ENCODE measurements at regions not wholly inside any gene's neighbourhood (a gene's known extent, or its start where the extent isn't known, plus 50 kb on each side); places are given as distances from the start of the nearest gene placed in this dataset.
"Not testable (repeated sequence)": the region's sequence is repeated elsewhere in the genome, so short reads cannot be mapped to it uniquely, and the experiment has no call there.

DNA sequence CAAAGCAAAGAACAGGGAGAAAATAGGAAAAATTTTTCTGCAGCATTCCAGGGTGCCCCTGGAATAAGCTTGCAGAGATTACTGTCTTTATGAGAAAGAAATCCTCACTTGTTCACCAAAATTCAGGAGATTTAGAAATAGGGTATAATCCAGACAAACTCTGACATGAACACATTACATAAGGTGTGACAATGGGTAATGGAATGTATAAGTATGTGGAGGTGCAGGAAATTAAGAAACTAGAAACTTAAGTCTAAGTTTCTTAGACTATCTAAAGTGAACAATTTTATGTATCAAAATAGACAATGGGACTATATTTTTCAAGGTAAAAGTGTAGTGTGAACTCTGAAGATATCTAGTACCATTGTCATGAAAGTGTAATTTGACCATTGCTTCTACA lies 140.0 kb upstream of the KITLG start:
- Mint-ChIP-seq H3K9me3 (ENCODE audit: insufficient read depth) (no peaks in the 10 kb centered on the region), H3K4me1 (ENCODE audit: low read depth) (no peaks in the 10 kb centered on the region), H3K36me3 (ENCODE audit: low read depth) (no peaks in the 10 kb centered on the region), H3K27me3 (ENCODE audit: low read depth) (no peaks in the 10 kb centered on the region), H3K27ac (no peak overlapping the region), H3K4me3 (no peak overlapping the region)
- ATAC-seq (no peak), DNase-seq (no peak)
- ChIA-PET POLR2A (no interaction called here), CTCF (no interaction called here)

DNA sequence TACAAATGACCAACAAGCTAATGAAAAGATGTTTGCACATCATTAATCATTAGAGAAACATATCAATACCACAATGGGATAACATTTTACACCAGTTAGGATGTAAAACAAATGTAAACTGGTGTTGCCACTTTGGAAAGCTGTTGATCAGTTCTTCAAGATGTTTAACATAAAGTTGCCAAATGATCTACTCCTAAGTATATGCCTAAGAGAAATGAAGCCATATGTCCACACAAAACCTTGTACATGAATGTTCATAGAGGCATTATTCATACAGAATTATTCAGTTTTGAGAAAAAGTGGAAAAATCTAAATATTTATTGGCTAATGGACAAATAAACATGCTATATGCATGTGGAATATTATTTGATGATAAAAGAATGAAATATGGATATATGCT lies 136.9 kb upstream of the KITLG start:
- POLR2A ChIA-PET: no interaction called here
- Mint-ChIP-seq H3K27me3 (ENCODE audit: low read depth) (no peaks in the 10 kb centered on the region), H3K27ac (no peak overlapping the region), H3K9me3 (ENCODE audit: insufficient read depth) (no peaks in the 10 kb centered on the region), H3K4me3 (no peak overlapping the region), H3K36me3 (ENCODE audit: low read depth) (no peaks in the 10 kb centered on the region), H3K4me1 (ENCODE audit: low read depth) (no peaks in the 10 kb centered on the region)
- ATAC-seq: no peak
- DNase-seq: no peak
- CTCF ChIA-PET: no interaction called here

DNA sequence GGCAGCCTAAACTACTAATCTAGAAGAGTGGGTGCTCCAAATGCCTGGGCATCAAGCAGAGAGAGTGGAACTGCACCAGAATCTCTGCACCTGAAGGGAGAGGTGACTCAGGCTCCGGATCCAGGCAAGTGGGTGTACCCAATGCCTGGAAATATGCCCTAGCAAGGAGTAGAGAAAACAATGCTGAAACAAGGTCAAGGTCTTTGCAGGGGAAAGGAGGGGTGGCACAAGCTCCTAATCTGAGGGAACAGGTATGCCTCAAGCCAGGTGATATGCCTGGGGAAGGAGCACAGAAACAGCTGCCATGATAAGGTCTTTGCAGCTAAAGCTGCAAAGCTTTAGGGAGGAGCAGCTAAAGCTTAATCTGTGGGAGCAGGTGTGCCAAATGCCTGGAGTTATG lies 136.0 kb upstream of the KITLG start:
- Mint-ChIP-seq H3K36me3 (ENCODE audit: low read depth) (no peaks in the 10 kb centered on the region), H3K4me1 (ENCODE audit: low read depth) (no peaks in the 10 kb centered on the region), H3K9me3 (ENCODE audit: insufficient read depth) (no peaks in the 10 kb centered on the region), H3K27ac (no peak overlapping the region), H3K27me3 (ENCODE audit: low read depth) (no peaks in the 10 kb centered on the region), H3K4me3 (no peak overlapping the region)
- POLR2A ChIA-PET: no interaction called here
- no peak for ATAC-seq
- no peak for DNase-seq
- CTCF ChIA-PET: no interaction called here

DNA sequence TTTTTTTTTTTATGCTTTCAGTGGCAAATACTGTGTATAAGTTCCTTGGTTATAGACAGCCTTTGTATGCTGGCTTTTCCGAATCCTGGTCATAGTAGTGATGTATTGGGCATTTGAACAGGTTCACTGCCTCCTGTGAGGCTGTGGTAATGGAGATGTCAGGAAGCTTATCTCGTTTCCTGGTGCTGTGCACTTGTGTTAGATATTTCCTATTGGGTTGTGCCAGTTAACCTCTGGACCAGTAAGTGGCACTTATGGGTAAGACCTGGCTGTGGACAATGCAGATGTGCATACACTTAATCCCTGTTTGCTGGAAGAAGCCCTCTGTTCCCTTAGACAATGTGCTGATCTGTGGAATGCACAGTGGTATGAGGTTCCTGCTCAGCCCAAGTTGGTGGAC lies 135.4 kb upstream of the KITLG start:
- H3K4me1 Mint-ChIP-seq (ENCODE audit: low read depth): no peaks in the 10 kb centered on the region
- no peak for DNase-seq
- POLR2A ChIA-PET: no interaction called here

DNA sequence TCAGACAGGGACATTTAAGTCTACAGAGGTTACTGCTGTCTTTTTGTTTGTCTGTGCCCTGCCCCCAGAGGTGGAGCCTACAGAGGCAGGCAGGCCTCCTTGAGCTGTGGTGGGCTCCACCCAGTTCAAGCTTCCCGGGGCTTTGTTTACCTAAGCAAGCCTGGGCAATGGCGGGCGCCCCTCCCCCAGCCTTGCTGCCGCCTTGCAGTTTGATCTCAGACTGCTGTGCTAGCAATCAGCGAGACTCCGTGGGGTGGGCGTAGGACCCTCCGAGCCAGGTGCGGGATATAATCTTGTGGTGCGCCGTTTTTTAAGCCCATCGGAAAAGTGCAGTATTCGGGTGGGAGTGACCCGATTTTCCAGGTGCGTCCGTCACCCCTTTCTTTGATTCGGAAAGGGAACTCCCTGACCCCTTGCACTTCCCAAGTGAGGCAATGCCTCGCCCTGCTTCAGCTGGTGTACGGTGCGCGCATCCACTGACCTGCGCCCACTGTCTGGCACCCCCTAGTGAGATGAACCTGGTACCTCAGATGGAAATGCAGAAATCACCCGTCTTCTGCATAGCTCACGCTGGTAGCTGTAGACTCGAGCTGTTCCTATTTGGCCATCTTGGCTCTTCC lies 134.1 kb upstream of the KITLG start:
- POLR2A ChIA-PET; DNase-seq; ATAC-seq; H3K36me3 Mint-ChIP-seq (ENCODE audit: low read depth); H3K4me3 Mint-ChIP-seq; H3K27me3 Mint-ChIP-seq (ENCODE audit: low read depth); H3K4me1 Mint-ChIP-seq (ENCODE audit: low read depth); CTCF ChIA-PET; H3K9me3 Mint-ChIP-seq (ENCODE audit: insufficient read depth); H3K27ac Mint-ChIP-seq: not testable (repeated sequence)

More for the DNA sequence above, 135.4 kb upstream of the KITLG start:
- CTCF ChIA-PET: no interaction called here
- H3K27me3 Mint-ChIP-seq (ENCODE audit: low read depth): no peaks in the 10 kb centered on the region
- H3K9me3 Mint-ChIP-seq (ENCODE audit: insufficient read depth): no peaks in the 10 kb centered on the region
- no peak for ATAC-seq
- H3K27ac Mint-ChIP-seq: no peak overlapping the region
- no peaks in the 10 kb centered on the region for H3K36me3 Mint-ChIP-seq (ENCODE audit: low read depth)
- no peak overlapping the region for H3K4me3 Mint-ChIP-seq

DNA sequence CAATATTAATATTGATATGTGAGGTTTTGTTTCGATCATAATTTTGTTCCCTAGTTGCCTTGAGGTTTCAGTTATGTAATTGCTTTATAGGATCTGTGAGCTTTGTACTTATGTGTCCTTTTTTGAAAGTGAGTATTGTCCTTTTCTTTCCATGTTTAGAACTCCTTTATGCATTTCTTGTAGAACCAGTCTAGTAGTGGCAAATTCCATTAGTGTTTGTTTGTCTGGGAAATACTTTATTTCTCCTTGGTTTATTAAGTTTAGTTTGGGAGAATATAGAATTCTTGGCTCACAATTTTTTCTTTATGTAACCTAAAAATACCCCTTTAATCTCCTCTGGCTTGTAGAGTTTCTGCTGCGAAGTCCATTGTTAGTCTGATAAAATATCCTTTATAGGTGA lies 127.5 kb upstream of the KITLG start:
- ChIA-PET POLR2A (no interaction called here), CTCF (no interaction called here)
- H3K36me3 Mint-ChIP-seq (ENCODE audit: low read depth): no peaks in the 10 kb centered on the region
- H3K4me3 Mint-ChIP-seq: no peak overlapping the region
- peaks cover 6% of the 10 kb centered on the region for H3K9me3 Mint-ChIP-seq (ENCODE audit: insufficient read depth)
- H3K27me3 Mint-ChIP-seq (ENCODE audit: low read depth): no peaks in the 10 kb centered on the region
- DNase-seq (no peak), ATAC-seq (no peak)
- H3K27ac Mint-ChIP-seq: no peak overlapping the region
- H3K4me1 Mint-ChIP-seq (ENCODE audit: low read depth): no peaks in the 10 kb centered on the region

DNA sequence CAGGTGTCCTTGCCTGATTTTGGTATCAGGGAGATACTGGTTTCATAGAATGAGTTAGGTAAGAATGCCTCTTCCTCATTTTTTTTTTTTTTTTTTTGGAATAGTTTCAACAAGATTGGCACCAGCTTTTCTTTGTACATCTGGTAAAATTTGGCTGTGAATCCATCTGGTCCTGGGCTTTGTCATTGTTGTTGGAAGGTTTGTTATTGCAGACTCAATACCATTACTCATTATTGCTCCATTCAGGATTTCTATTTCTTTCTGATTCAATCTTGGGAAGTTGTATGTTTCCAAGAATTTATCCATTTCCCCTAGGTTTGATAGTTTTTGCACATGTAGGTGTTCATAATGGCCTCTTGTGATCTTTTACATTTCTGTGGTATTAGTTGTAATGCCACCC lies 126.0 kb upstream of the KITLG start:
- CTCF ChIA-PET: interaction anchor here (0.6 kb wide), 1 partner anchor 1528 kb away, joined by 3 read pairs; no protein-coding TSS in a partner anchor
- no peaks in the 10 kb centered on the region for H3K4me1 Mint-ChIP-seq (ENCODE audit: low read depth)
- H3K36me3 Mint-ChIP-seq (ENCODE audit: low read depth): no peaks in the 10 kb centered on the region
- no peak for ATAC-seq
- no peak overlapping the region for H3K27ac Mint-ChIP-seq
- POLR2A ChIA-PET: no interaction called here
- H3K9me3 Mint-ChIP-seq (ENCODE audit: insufficient read depth): peaks cover 6% of the 10 kb centered on the region
- H3K4me3 Mint-ChIP-seq: no peak overlapping the region
- no peaks in the 10 kb centered on the region for H3K27me3 Mint-ChIP-seq (ENCODE audit: low read depth)
- no peak for DNase-seq

DNA sequence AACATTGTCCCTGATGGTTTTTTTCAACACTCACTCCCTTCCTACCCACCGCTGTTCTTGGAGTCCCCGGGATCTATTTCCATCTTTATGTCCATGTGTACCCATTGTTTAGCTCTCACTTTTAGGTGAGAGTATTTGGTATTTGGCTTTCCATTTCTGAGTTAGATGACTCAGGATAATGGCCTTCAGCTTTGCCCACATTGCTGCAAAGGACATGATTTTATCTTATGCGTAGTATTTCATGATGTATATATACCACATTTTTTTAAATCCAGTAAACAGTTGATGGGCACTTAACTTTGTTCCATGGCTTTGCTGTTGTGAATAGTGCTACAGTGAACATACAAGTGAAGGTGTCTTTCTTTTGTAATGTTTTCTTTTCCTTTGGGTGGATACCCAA lies 123.5 kb upstream of the KITLG start:
- H3K36me3 Mint-ChIP-seq (ENCODE audit: low read depth): no peaks in the 10 kb centered on the region
- peaks cover 6% of the 10 kb centered on the region for H3K9me3 Mint-ChIP-seq (ENCODE audit: insufficient read depth)
- DNase-seq: no peak
- CTCF ChIA-PET: no interaction called here
- no peaks in the 10 kb centered on the region for H3K27me3 Mint-ChIP-seq (ENCODE audit: low read depth)
- no peak overlapping the region for H3K4me3 Mint-ChIP-seq
- ATAC-seq: no peak
- POLR2A ChIA-PET: no interaction called here
- no peak overlapping the region for H3K27ac Mint-ChIP-seq
- H3K4me1 Mint-ChIP-seq (ENCODE audit: low read depth): no peaks in the 10 kb centered on the region

DNA sequence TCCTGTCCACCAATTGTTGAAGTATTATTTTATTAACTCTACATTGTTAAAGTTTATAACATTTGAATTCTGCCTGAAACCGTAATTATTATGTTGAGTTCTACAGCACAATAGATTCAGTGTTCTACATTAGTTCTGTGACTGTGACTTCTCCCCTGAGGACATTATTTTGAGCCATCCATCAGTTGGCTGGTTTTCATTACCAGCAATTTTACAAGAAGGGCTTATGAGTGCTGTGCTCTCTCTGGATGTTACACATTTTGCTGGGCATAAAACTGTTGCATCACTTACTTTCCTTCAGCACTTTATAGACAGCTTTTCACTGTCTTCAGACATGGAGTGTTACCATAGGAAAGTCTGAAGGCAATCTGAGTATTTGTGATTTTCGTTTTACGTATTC lies 118.2 kb upstream of the KITLG start:
- CTCF ChIA-PET: no interaction called here

DNA sequence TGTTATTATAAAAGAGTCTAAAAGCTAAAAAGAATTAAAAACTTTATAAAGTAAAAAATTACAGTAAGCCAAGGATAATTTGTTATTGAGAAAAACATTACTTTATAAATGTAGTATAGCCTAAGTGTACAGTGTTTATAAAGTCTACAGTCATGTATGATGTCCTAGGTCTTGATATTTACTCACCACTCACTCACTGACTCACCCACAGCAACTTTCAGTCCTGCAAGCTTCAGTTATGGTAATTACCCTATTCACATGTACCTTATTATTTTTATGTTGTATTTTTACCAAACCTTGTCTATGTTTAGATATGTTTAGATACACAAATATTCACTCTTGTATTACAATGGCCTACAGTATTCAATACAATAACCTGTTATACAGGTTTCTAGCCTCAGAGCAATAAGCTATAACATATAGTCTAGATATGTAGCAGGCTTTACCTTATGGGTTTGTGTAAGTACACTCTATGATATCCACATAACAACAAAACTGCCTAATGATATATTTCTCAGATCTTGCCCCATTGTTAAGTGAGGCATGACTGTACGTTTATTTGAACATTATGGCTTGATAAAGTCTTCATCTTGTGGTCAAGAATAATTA lies 113.7 kb upstream of the KITLG start:
- H3K27ac Mint-ChIP-seq: no peak overlapping the region
- no peaks in the 10 kb centered on the region for H3K4me1 Mint-ChIP-seq (ENCODE audit: low read depth)
- H3K27me3 Mint-ChIP-seq (ENCODE audit: low read depth): no peaks in the 10 kb centered on the region
- H3K9me3 Mint-ChIP-seq (ENCODE audit: insufficient read depth): no peaks in the 10 kb centered on the region
- ATAC-seq (no peak), DNase-seq (no peak)
- no peaks in the 10 kb centered on the region for H3K36me3 Mint-ChIP-seq (ENCODE audit: low read depth)
- ChIA-PET POLR2A (no interaction called here), CTCF (no interaction called here)
- no peak overlapping the region for H3K4me3 Mint-ChIP-seq

More for the DNA sequence above, 118.2 kb upstream of the KITLG start:
- Mint-ChIP-seq H3K9me3 (ENCODE audit: insufficient read depth) (no peaks in the 10 kb centered on the region), H3K4me1 (ENCODE audit: low read depth) (no peaks in the 10 kb centered on the region), H3K36me3 (ENCODE audit: low read depth) (no peaks in the 10 kb centered on the region), H3K27me3 (ENCODE audit: low read depth) (no peaks in the 10 kb centered on the region), H3K4me3 (no peak overlapping the region), H3K27ac (no peak overlapping the region)
- DNase-seq: no peak
- POLR2A ChIA-PET: no interaction called here
- no peak for ATAC-seq

DNA sequence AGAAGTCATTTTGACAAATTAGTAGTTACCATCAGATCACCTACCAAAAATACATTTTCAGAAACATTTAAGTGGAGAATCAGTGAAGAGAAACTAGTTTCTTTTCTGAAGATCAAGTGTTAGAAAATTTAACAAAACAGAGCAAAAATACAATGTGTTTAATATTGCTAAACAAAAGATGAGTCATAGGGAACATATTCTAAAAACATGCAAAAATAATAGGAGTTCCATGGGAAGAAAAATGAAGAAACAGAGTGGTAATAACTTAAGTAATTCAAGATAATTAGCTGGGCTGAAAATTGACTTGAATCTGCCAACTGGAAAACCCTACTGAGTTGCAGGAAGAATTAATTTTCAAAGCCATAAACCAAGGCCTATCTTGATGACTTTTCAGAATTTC lies 111.5 kb upstream of the KITLG start:
- ChIA-PET POLR2A (no interaction called here), CTCF (no interaction called here)
- Mint-ChIP-seq H3K4me1 (ENCODE audit: low read depth) (no peaks in the 10 kb centered on the region), H3K36me3 (ENCODE audit: low read depth) (no peaks in the 10 kb centered on the region), H3K4me3 (no peak overlapping the region), H3K27me3 (ENCODE audit: low read depth) (no peaks in the 10 kb centered on the region), H3K27ac (no peak overlapping the region), H3K9me3 (ENCODE audit: insufficient read depth) (no peaks in the 10 kb centered on the region)
- ATAC-seq: no peak
- DNase-seq: no peak

DNA sequence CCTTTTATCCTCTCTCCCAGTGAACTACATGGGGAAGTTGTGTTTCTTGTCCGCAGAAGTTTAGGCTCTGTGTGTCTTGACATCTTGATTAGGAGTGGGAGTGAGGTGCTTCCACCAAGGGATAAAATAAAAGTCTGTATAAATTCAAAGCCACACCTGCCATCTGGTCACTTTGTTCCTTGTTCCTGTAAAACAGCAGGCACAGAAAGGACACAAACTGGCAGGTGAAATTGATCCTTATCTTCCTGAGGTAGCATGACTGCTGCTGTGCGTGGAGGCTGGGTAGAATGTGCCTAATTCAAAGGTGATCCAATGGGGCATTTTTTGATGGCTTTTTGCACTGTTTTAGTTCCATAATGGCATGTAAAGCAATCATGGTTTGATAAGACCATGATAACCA lies 104.3 kb upstream of the KITLG start:
- no peak for ATAC-seq
- H3K36me3 Mint-ChIP-seq (ENCODE audit: low read depth): no peaks in the 10 kb centered on the region
- no peak overlapping the region for H3K27ac Mint-ChIP-seq
- CTCF ChIA-PET: no interaction called here
- POLR2A ChIA-PET: no interaction called here
- H3K27me3 Mint-ChIP-seq (ENCODE audit: low read depth): no peaks in the 10 kb centered on the region
- no peak overlapping the region for H3K4me3 Mint-ChIP-seq
- H3K9me3 Mint-ChIP-seq (ENCODE audit: insufficient read depth): no peaks in the 10 kb centered on the region
- no peaks in the 10 kb centered on the region for H3K4me1 Mint-ChIP-seq (ENCODE audit: low read depth)
- no peak for DNase-seq

DNA sequence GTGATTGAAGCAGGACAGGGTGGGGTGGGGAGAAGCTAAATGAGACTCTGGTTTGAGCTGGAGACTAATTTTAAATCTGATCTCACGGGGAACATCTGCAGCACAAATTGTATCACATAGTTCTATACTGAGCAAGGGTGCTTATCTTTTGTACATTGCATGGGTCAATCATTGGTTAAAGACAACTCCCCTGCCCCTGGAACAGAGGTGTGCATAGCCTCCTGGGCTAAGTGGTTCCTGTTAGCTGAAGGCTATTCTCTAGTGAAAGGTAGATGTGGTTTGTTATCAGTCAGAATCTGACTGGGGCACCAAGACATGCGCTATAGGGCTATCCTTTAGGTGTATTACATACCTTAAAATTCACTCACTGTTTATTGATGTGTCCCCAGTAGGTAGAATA lies 103.9 kb upstream of the KITLG start:
- CTCF ChIA-PET: no interaction called here
- Mint-ChIP-seq H3K36me3 (ENCODE audit: low read depth) (no peaks in the 10 kb centered on the region), H3K9me3 (ENCODE audit: insufficient read depth) (no peaks in the 10 kb centered on the region), H3K4me1 (ENCODE audit: low read depth) (no peaks in the 10 kb centered on the region), H3K27me3 (ENCODE audit: low read depth) (no peaks in the 10 kb centered on the region), H3K27ac (no peak overlapping the region), H3K4me3 (no peak overlapping the region)
- DNase-seq (no peak), ATAC-seq (no peak)
- POLR2A ChIA-PET: no interaction called here

All from activated CD8-positive, alpha-beta T cell treated with anti-CD3 and anti-CD28 coated beads, Interleukin-2, amount 10 ng/mL, durations not matched to agents 7 days and 5 days (primary cell).